ENCODE measurements at regions not wholly inside any gene's neighbourhood (a gene's known extent, or its start where the extent isn't known, plus 50 kb on each side); places are given as distances from the start of the nearest gene placed in this dataset.
"Not testable (repeated sequence)": the region's sequence is repeated elsewhere in the genome, so short reads cannot be mapped to it uniquely, and the experiment has no call there.

DNA sequence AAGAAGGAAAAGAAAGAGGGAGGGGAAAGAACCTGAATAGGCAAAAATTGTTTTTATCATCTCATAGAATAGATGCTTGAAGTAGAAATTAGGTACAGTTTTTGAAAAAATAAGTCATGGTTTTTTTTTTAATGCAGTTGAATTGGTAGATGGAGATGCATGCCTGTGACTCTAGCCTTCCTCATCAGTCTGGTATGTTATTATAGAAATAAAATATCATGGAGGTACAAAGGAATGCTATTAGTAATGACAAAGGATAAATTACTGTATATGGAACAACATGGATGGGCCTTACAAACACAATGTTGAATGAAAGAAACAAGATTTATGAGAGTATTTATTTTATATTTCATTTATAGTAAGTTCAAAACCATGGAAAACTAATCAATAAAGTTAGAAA is 162.4 kb upstream of the GALNT15 start:
- DNase-seq (ENCODE audit: insufficient read length, low spot score) = no peak
- FAIRE-seq = no peak
- TF ChIP-seq CTCF (IDR thresholded peaks at IDR 0.05; ENCODE audit: insufficient read depth, missing control alignments) = no peak

DNA sequence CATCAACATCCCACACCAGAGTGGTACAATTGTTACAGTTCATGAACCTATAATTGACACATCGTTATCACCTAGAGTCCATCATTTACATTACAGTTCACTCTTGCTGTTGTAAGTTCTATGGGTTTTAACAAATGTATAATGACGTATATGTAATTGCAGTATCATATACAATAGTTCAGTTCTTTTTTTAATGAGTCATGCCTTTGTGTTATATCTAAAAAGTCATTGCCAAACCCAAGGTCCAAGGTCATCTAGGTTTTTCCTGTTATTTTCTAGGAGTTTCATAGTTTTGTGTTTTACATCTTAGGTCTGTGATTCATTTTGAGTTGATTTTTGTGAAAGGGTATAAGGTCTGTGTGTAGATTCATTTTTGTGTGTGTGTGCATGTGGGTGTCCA is 160.9 kb upstream of the GALNT15 start:
- no peak for TF ChIP-seq CTCF (IDR thresholded peaks at IDR 0.05; ENCODE audit: insufficient read depth, missing control alignments)
- DNase-seq (ENCODE audit: insufficient read length, low spot score) (no peak), FAIRE-seq (no peak)

GRCh38 chr3:16021801-16022200 is 152.7 kb upstream of the GALNT15 start:
- DNase-seq (ENCODE audit: insufficient read length, low spot score) = not testable (repeated sequence)

DNA sequence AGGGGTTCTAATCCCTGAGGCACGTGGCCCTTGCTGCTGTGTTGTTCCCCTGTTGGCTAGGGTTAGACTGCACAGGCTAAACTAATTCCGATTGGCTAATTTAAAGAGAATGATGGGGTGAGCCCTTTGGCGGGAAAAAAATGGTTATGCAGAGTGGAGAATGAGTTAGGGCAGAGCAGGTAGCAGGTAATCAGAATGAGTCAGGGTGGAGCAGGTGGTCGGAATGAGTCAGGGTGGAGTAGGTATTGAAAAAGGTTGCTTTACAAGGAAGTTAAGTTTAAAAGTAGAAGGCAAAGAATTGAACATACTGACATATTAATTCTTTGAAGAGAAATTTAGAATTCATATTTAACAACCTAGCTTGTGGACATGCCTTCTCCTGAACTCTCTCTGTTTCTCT is 150.6 kb upstream of the GALNT15 start:
- FAIRE-seq; DNase-seq (ENCODE audit: insufficient read length, low spot score): not testable (repeated sequence)

More at GRCh38 chr3:16021801-16022200, 152.7 kb upstream of the GALNT15 start:
- not testable (repeated sequence) for FAIRE-seq

GRCh38 chr3:16024548-16024947 is 149.9 kb upstream of the GALNT15 start:
- TF ChIP-seq CTCF (IDR thresholded peaks at IDR 0.05; ENCODE audit: insufficient read depth, missing control alignments) = no peak
- no peak for DNase-seq (ENCODE audit: insufficient read length, low spot score)
- FAIRE-seq = no peak

DNA sequence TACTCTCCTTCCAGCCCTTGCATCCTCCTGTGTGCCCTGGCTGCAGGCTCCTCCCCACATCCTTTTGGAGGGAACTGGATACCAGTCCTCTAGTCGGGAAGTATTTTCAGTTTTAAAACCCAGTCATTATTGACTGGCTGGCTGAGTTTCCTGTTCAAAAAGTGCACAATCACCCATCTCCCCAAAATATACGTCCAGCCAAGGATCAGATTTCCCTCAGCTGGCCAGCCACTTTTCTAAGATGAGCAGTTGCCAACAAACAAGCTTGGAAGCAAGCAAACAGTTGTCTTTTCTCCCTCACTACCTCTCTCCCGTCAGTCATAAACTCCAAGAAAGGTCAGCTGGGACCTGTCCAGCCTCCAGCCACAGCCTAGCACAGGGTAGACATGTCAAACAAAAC is 147.7 kb upstream of the GALNT15 start:
- FAIRE-seq (no peak), DNase-seq (ENCODE audit: insufficient read length, low spot score) (no peak)
- TF ChIP-seq CTCF (IDR thresholded peaks at IDR 0.05; ENCODE audit: insufficient read depth, missing control alignments) = no peak

DNA sequence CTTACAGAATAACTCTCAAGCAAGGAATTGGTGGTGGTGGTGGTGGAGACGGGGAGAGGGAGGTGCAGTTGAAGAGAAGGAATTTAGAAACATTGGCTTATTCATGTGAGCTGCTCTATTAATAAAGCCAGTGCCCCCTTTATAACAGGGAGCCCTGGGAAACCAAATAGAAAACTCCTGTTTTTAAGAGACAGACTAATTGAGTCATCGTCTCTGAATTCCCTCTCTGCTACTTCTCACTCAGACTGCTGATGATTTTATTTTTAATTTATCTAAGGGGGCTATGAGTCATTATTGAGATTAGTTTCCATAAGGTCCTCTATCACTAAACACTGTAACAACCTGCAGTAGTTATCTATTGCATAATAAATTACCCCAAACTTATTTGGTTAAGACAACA is 145.9 kb upstream of the GALNT15 start:
- TF ChIP-seq CTCF (IDR thresholded peaks at IDR 0.05; ENCODE audit: insufficient read depth, missing control alignments) = no peak
- no peak for FAIRE-seq
- DNase-seq (ENCODE audit: insufficient read length, low spot score) = no peak

DNA sequence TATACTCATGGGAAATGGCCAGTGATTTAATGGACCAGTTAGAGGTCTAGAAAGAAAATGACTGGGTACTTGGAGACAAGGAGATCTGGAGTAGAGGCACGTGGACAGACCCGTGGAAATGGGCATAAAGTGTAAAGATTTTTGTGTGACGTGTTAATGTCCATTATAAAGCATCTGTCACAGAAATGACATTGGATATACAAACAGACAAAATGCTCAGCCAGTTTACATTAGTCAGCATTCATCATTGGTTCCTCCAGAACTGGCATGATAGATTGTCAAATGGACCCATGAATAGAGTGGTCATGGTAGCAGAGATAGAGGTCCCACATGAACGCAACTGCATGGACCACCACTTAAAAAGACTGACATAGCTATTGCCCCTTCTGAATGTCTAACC is 144.1 kb upstream of the GALNT15 start:
- no peak for FAIRE-seq
- no peak for DNase-seq (ENCODE audit: insufficient read length, low spot score)
- no peak for TF ChIP-seq CTCF (IDR thresholded peaks at IDR 0.05; ENCODE audit: insufficient read depth, missing control alignments)
